Loucy (cell line): ENCODE measurements at regions not wholly inside any gene's neighbourhood (a gene's known extent, or its start where the extent isn't known, plus 50 kb on each side); places are given as distances from the start of the nearest gene placed in this dataset.

Source experiments
- CTCF ChIP-seq: fragments of 200-600 bp; sonication (generic); conservative IDR thresholded peaks from 2 replicates; pipeline ENCODE4 v1.5.1; 2014; ENCODE audit warnings: mild to moderate bottlenecking, antibody characterized with exemption, low read length
- EZH2phosphoT487 ChIP-seq: fragments of 200-600 bp; IDR thresholded peaks from 2 replicates; pipeline ENCODE4 v1.6.1; 2018; ENCODE audit warnings: antibody characterized with exemption, mild to moderate bottlenecking, moderate library complexity, borderline replicate concordance

DNA sequence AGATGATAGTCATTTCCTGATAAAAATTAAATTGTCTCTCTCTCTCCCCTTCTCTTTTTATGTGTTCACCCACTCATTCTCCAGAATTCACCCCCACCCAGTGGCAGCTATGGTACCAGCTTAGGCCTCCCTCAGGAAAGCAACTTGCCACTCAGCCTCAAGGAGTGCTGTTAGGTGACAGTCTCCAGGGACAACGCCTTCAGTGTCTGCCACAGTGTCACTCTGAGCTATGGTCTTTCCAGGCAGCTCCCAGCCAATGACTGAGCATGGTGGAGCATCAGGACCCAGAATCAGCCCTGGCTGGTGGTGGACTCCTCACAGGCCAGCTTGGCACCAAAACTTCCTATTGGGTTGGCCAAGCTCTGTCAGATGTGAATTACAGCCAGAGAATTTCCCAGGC, 140.9 kb upstream of the PIK3R1 start:
- TF ChIP-seq CTCF: no peak
- no peak for TF ChIP-seq EZH2phosphoT487
